Activated naive CD8-positive, alpha-beta T cell treated with anti-CD3 and anti-CD28 coated beads, Interleukin-2, amount 50 U/mL, for 24 hours (primary cell): ENCODE measurements at regions not wholly inside any gene's neighbourhood (a gene's known extent, or its start where the extent isn't known, plus 50 kb on each side); places are given as distances from the start of the nearest gene placed in this dataset.

Experiments used
- ATAC-seq: fragments of 150-1000 bp; cut with Tn5 transposase; one replicate; pipeline ENCODE4 v1.10.0; 2021
- DNase-seq: peaks from one replicate; pipeline ENCODE4 v3.0.0; 2021
- H3K27ac Mint-ChIP-seq: one replicate; pipeline ENCODE4 v1.8.0; 2021; ENCODE audit warnings: mild to moderate bottlenecking, mixed read lengths
- H3K27me3 Mint-ChIP-seq: one replicate; pipeline ENCODE4 v1.8.0; 2021; ENCODE audit warnings: mixed read lengths
- H3K36me3 Mint-ChIP-seq: one replicate; pipeline ENCODE4 v1.8.0; 2021; ENCODE audit warnings: low read depth, mixed read lengths
- H3K4me1 Mint-ChIP-seq: one replicate; pipeline ENCODE4 v1.8.0; 2021; ENCODE audit warnings: mixed read lengths
- H3K4me3 Mint-ChIP-seq: one replicate; pipeline ENCODE4 v1.8.0; 2021; ENCODE audit warnings: mild to moderate bottlenecking, moderate library complexity, mixed read lengths
- H3K9me3 Mint-ChIP-seq: one replicate; pipeline ENCODE4 v1.8.0; 2021; ENCODE audit warnings: mixed read lengths

DNA sequence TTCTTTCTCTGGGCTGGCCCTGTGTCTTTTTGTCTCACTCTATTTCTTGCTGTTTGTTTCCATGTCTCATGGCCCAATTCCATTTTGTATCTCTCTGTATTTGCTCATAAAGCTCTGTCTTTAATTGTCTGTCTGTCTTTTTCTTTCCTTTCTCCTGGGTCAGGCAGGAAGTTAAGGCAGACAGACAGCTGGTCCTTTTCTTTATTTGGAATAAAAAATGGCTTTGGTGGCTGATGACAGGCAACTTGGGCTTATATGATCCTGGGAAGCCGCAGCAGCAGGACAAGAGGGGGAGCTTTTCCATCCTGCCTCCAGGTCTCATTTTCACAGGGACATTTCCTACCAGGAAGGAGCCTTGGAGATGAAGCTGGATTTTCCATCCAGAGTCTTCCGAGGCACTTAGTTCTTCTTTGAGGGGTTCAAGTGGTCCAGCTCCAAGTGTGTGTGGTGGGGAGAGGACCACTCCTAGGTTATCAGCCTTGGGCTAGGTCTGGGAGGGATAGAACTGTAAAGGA is 138.7 kb downstream of the TDRD15 start:
- H3K4me1 Mint-ChIP-seq, result no peaks in the 10 kb centered on the region
- no peak for DNase-seq
- no peak overlapping the region for H3K4me3 Mint-ChIP-seq
- H3K36me3 Mint-ChIP-seq, result no peaks in the 10 kb centered on the region
- no peak overlapping the region for H3K27ac Mint-ChIP-seq
- H3K9me3 Mint-ChIP-seq, result no peaks in the 10 kb centered on the region
- ATAC-seq, result no peak
- H3K27me3 Mint-ChIP-seq, result no peaks in the 10 kb centered on the region

- no peaks in the 10 kb centered on the region for H3K9me3 Mint-ChIP-seq
- H3K27ac Mint-ChIP-seq, result no peak overlapping the region
- no peaks in the 10 kb centered on the region for H3K27me3 Mint-ChIP-seq
- DNase-seq (no peak), ATAC-seq (no peak)
- H3K36me3 Mint-ChIP-seq, result no peaks in the 10 kb centered on the region
- no peaks in the 10 kb centered on the region for H3K4me1 Mint-ChIP-seq
- no peak overlapping the region for H3K4me3 Mint-ChIP-seq
Observed at GRCh38 chr2:21263622-21264021, 139.9 kb downstream of the TDRD15 start.

GRCh38 chr2:21265752-21266151 is 142.0 kb downstream of the TDRD15 start:
- Mint-ChIP-seq H3K27me3 (no peaks in the 10 kb centered on the region), H3K36me3 (no peaks in the 10 kb centered on the region), H3K4me1 (no peaks in the 10 kb centered on the region), H3K4me3 (no peak overlapping the region), H3K9me3 (no peaks in the 10 kb centered on the region), H3K27ac (no peak overlapping the region)
- no peak for ATAC-seq
- no peak for DNase-seq

DNA sequence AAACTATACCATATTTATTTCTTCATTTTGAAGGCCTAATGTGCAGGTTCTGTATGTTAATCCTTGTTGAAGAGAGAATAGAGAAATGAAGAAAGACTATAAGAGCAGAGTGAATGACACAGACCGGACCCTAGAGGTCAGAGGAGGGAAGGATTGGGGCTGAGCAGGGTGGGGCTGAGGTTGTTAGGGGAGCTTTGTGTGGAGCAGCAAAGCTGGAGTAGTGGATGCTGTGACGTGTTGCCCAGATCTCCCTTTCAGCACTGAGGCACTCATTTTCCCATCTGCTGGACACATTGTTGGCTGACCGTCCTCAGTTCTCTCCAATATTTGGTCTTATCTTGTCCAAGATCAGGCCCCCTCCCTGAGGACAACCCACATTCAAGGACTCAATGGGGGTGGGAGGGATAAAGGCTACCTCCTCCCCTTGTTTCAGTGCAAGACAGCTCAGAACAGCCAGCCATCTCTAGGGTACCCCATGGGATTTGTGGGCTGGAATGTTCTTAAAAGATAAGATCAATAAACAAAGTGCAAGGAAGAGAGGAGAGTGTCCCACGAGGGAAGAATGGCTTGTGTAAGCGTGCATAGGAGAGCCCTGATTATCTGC is 143.6 kb downstream of the TDRD15 start:
- Mint-ChIP-seq H3K27ac (no peak overlapping the region), H3K4me3 (no peak overlapping the region), H3K27me3 (no peaks in the 10 kb centered on the region), H3K4me1 (no peaks in the 10 kb centered on the region), H3K9me3 (no peaks in the 10 kb centered on the region), H3K36me3 (no peaks in the 10 kb centered on the region)
- DNase-seq (no peak), ATAC-seq (no peak)

GRCh38 chr2:21268197-21268877 is 144.6 kb downstream of the TDRD15 start:
- ATAC-seq, result no peak
- DNase-seq, result no peak
- Mint-ChIP-seq H3K9me3 (no peaks in the 10 kb centered on the region), H3K27me3 (no peaks in the 10 kb centered on the region), H3K36me3 (no peaks in the 10 kb centered on the region), H3K4me3 (no peak overlapping the region), H3K4me1 (no peaks in the 10 kb centered on the region), H3K27ac (no peak overlapping the region)

GRCh38 chr2:21268878-21269224 is 145.1 kb downstream of the TDRD15 start:
- no peak for DNase-seq
- no peak overlapping the region for H3K4me3 Mint-ChIP-seq
- no peaks in the 10 kb centered on the region for H3K36me3 Mint-ChIP-seq
- no peaks in the 10 kb centered on the region for H3K4me1 Mint-ChIP-seq
- H3K27ac Mint-ChIP-seq, result no peak overlapping the region
- no peaks in the 10 kb centered on the region for H3K27me3 Mint-ChIP-seq
- no peaks in the 10 kb centered on the region for H3K9me3 Mint-ChIP-seq
- ATAC-seq, result no peak

DNA sequence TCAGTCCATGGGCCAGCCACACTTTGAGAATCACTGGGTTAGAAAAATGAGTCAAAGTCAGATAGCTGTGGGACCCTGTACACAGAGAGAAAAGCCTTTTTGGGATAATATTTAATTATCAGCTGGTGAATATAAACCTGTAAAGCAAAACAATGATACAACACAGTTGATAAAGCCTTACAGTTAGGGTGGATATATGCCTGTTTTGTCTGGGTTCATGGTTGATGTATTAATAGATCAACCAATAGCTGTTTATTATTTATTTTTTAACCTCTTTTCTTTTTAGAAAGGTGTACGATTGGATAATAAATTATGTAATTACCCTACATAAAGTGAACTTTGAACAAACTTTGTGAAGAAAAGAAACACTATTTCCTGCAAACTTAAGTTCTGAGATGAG is 145.6 kb downstream of the TDRD15 start:
- H3K4me1 Mint-ChIP-seq, result no peaks in the 10 kb centered on the region
- DNase-seq (no peak), ATAC-seq (no peak)
- no peak overlapping the region for H3K4me3 Mint-ChIP-seq
- H3K36me3 Mint-ChIP-seq, result no peaks in the 10 kb centered on the region
- H3K27me3 Mint-ChIP-seq, result no peaks in the 10 kb centered on the region
- H3K27ac Mint-ChIP-seq, result no peak overlapping the region
- H3K9me3 Mint-ChIP-seq, result no peaks in the 10 kb centered on the region

DNA sequence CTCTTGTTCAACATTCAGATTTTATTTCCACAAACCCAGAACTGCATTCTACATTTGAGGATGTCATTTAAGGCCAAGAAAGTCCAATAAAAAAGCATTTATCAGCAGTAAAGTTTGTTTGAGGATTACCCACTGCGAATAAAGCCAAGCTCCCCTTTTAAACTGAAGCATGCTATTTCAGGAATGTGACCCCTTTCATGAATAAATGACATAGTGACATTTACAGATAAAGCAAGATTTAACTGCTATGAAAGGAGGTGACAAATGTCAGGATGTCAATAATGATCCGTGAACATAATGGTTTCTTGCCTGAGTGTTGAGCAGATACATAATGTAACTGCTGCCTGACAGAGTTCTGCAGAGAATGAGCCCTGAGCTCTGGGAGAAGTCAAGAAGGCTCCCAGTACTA is 146.3 kb downstream of the TDRD15 start:
- Mint-ChIP-seq H3K27ac (no peak overlapping the region), H3K4me3 (no peak overlapping the region), H3K9me3 (no peaks in the 10 kb centered on the region), H3K36me3 (no peaks in the 10 kb centered on the region), H3K27me3 (no peaks in the 10 kb centered on the region), H3K4me1 (no peaks in the 10 kb centered on the region)
- no peak for ATAC-seq
- no peak for DNase-seq

DNA sequence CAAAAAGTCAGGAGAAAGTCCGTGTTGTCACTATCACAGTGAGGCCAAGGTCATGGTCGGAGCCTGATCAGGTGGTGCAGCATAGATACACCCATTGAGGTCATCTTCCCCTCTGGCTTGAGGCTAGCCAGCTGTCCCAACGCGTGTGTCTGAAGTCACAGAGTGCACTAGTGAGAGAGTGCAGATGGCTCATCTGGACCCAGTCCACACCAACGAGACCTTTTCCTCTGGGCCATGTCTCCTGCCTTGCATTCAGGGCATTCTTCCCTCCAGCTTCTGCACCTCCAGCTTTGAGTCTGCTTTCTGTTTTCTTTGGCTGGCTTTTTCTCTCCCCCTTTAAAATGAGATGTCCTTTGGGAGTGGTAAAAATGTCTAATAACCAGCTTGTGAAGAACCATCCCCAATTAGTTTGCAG is 146.9 kb downstream of the TDRD15 start:
- no peak overlapping the region for H3K4me3 Mint-ChIP-seq
- H3K9me3 Mint-ChIP-seq, result no peaks in the 10 kb centered on the region

DNA sequence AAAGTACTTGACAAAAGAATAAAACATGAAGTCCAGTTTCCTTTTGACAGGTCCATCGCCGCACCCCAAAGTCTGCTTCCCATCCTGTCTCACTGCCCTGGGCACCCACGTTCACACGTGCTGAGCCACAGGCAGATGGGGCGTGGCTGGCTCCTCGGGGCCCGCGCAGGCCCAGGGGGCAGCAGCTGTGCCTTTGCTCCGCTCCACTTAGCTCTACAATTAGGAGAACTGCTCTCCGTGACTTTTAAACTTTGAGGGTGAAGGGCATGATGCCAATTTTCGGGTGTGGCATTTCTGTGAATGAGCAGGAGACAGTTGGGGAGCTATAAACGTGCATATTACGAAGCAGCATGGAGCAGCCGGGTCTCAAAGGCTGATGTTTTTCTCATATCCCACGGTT is 152.4 kb downstream of the TDRD15 start:
- Mint-ChIP-seq H3K27me3 (no peaks in the 10 kb centered on the region), H3K27ac (no peak overlapping the region), H3K36me3 (no peaks in the 10 kb centered on the region), H3K4me1 (no peaks in the 10 kb centered on the region), H3K4me3 (no peak overlapping the region), H3K9me3 (no peaks in the 10 kb centered on the region)
- ATAC-seq, result no peak
- DNase-seq, result no peak

More for the DNA sequence above, 146.9 kb downstream of the TDRD15 start:
- Mint-ChIP-seq H3K36me3 (no peaks in the 10 kb centered on the region), H3K27ac (no peak overlapping the region), H3K27me3 (no peaks in the 10 kb centered on the region), H3K4me1 (no peaks in the 10 kb centered on the region)
- DNase-seq (no peak), ATAC-seq (no peak)

DNA sequence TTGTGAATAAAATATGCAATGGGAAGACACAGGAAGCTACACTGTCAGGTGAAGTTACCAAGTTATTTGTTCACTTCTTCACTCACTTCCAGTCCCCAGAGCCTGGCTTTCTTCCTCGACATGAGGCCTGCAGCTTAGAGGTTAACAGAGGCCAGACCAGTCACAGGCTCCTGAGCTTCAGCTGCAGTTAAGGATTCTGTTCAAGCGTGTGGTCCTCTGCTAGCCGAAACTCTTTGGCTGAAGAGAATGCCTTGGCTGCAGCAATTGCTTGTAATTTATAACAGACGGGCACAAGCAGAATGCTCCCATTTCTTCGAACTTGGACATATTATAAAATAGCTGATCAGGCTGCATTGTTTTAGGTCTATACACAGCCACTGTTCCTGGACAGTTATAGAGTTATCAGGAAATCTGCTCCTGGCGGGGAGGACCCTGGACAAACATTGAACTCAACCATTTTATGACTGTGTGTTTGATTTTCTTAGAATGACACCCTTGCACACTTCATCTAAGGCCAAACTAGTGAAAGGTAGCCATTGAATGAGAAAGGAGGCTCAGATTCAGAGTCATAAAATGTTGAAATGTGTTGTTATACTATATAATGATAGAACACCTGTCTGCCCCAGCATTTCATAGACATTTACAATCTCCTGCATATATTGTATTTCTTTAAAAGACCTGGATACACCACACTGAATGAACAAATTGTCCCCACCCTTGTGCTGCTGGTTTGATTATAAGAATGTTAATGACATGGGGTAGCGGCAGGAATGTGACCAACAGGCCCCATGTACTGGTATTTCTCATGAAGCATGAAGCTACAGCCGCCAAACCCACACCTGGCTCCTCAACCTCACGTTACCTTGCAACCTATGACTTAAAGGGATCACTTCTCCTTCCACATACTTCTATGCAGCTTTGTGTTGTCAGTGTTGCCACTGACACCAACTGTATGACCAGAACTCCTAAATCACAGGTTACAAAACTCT is 153.6 kb downstream of the TDRD15 start:
- Mint-ChIP-seq H3K4me1 (no peaks in the 10 kb centered on the region), H3K4me3 (no peak overlapping the region), H3K36me3 (no peaks in the 10 kb centered on the region), H3K27me3 (no peaks in the 10 kb centered on the region), H3K9me3 (no peaks in the 10 kb centered on the region), H3K27ac (no peak overlapping the region)
- DNase-seq (no peak), ATAC-seq (no peak)

DNA sequence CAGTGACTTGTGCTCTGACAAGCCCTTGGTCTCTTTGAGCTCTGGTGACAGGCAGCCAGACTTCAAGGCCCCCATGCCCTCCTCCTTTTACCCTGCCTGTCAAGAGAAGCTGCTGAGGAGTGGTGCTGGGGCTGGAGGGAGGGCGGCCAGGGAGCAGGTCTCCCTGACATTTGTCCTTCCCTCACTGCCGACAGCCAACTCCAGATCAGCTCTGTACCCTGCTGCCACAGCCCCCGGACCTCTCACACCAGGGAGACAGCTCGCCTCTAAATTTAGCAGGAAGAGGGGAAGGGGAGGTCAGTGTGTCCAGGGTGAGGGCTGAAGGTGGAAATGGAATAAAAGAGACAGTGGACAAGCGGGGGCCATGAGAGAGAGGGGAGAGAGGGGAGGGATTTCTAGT is 155.8 kb downstream of the TDRD15 start:
- Mint-ChIP-seq H3K4me3 (no peak overlapping the region), H3K9me3 (no peaks in the 10 kb centered on the region), H3K36me3 (no peaks in the 10 kb centered on the region), H3K27ac (no peak overlapping the region), H3K27me3 (no peaks in the 10 kb centered on the region), H3K4me1 (no peaks in the 10 kb centered on the region)
- no peak for ATAC-seq
- no peak for DNase-seq

- DNase-seq, result no peak
- ATAC-seq, result no peak
- H3K27me3 Mint-ChIP-seq, result no peaks in the 10 kb centered on the region
- H3K4me1 Mint-ChIP-seq, result no peaks in the 10 kb centered on the region
- no peaks in the 10 kb centered on the region for H3K36me3 Mint-ChIP-seq
- no peak overlapping the region for H3K27ac Mint-ChIP-seq
- H3K4me3 Mint-ChIP-seq, result no peak overlapping the region
- peaks cover 3% of the 10 kb centered on the region for H3K9me3 Mint-ChIP-seq
Observed at GRCh38 chr2:21280793-21281192, 157.0 kb downstream of the TDRD15 start.

DNA sequence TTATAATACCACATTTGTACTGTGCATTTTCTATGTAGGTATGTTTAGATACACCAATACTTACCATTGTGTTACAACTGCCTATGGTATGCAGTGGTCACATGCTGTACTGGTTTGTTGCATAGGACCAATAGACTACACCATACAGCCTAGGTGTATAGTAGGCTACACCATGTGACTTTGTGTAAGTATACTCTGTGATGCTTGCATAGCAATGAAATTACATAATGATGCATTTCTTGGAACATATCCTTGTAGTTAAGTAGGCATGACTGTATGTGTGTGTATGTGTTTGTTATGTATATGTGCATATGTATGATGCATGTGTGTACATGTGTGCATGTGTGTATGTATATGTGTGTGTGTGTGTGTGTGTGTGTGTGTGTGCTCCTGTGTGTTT is 157.6 kb downstream of the TDRD15 start:
- H3K4me1 Mint-ChIP-seq, result no peaks in the 10 kb centered on the region
- no peak for ATAC-seq

More for the DNA sequence above, 157.6 kb downstream of the TDRD15 start:
- H3K9me3 Mint-ChIP-seq, result peaks cover 3% of the 10 kb centered on the region
- H3K4me3 Mint-ChIP-seq, result no peak overlapping the region
- H3K27me3 Mint-ChIP-seq, result no peaks in the 10 kb centered on the region
- no peaks in the 10 kb centered on the region for H3K36me3 Mint-ChIP-seq
- DNase-seq, result no peak
- H3K27ac Mint-ChIP-seq, result no peak overlapping the region
